ENCODE measurements at regions not wholly inside any gene's neighbourhood (a gene's known extent, or its start where the extent isn't known, plus 50 kb on each side); places are given as distances from the start of the nearest gene placed in this dataset.

- in situ Hi-C loops (cut with HindIII; ENCODE audit: low pct_ligation_motif_present, low sequenced_read_pairs) = no loop called here
- DNase-seq = no peak
- H3K27ac ChIP-seq = no peak overlapping the region
Observed at GRCh38 chr4:141463678-141464077, 172.7 kb upstream of the IL15 start.

GRCh38 chr4:141464366-141464765 is 172.0 kb upstream of the IL15 start:
- in situ Hi-C loops (cut with HindIII; ENCODE audit: low pct_ligation_motif_present, low sequenced_read_pairs) = no loop called here

More at GRCh38 chr4:141463678-141464077, 172.7 kb upstream of the IL15 start:
- no peak overlapping the region for H3K4me3 ChIP-seq (ENCODE audit: low read depth, low read length)
- no peaks in the 10 kb centered on the region for H3K36me3 ChIP-seq (replicated peaks)
- no peak for TF ChIP-seq CTCF (IDR thresholded peaks at IDR 0.05; ENCODE audit: low read depth, low read length, missing control alignments)
- no peaks in the 10 kb centered on the region for H3K27me3 ChIP-seq (replicated peaks)

GRCh38 chr4:141465171-141465570 is 171.2 kb upstream of the IL15 start:
- H3K27ac ChIP-seq = no peak overlapping the region
- H3K27me3 ChIP-seq (replicated peaks) = no peaks in the 10 kb centered on the region
- no peaks in the 10 kb centered on the region for H3K36me3 ChIP-seq (replicated peaks)
- no peak for DNase-seq
- no peak overlapping the region for H3K4me3 ChIP-seq (ENCODE audit: low read depth, low read length)
- no peak for TF ChIP-seq CTCF (IDR thresholded peaks at IDR 0.05; ENCODE audit: low read depth, low read length, missing control alignments)
- in situ Hi-C loops (cut with HindIII; ENCODE audit: low pct_ligation_motif_present, low sequenced_read_pairs) = no loop called here

More at GRCh38 chr4:141464366-141464765, 172.0 kb upstream of the IL15 start:
- Histone ChIP-seq H3K27me3 (replicated peaks) (no peaks in the 10 kb centered on the region), H3K4me3 (ENCODE audit: low read depth, low read length) (no peak overlapping the region), H3K36me3 (replicated peaks) (no peaks in the 10 kb centered on the region), H3K27ac (no peak overlapping the region)
- DNase-seq = no peak
- TF ChIP-seq CTCF (IDR thresholded peaks at IDR 0.05; ENCODE audit: low read depth, low read length, missing control alignments) = no peak

- no peak overlapping the region for H3K4me3 ChIP-seq (ENCODE audit: low read depth, low read length)
- in situ Hi-C loops (cut with HindIII; ENCODE audit: low pct_ligation_motif_present, low sequenced_read_pairs) = no loop called here
- H3K27ac ChIP-seq = no peak overlapping the region
- H3K27me3 ChIP-seq (replicated peaks) = no peaks in the 10 kb centered on the region
- H3K36me3 ChIP-seq (replicated peaks) = no peaks in the 10 kb centered on the region
- DNase-seq = no peak
- no peak for TF ChIP-seq CTCF (IDR thresholded peaks at IDR 0.05; ENCODE audit: low read depth, low read length, missing control alignments)
Observed at GRCh38 chr4:141467225-141467624, 169.2 kb upstream of the IL15 start.

GRCh38 chr4:141469392-141469791 is 167.0 kb upstream of the IL15 start:
- no peak for TF ChIP-seq CTCF (IDR thresholded peaks at IDR 0.05; ENCODE audit: low read depth, low read length, missing control alignments)
- H3K27me3 ChIP-seq (replicated peaks) = no peaks in the 10 kb centered on the region
- H3K36me3 ChIP-seq (replicated peaks) = no peaks in the 10 kb centered on the region

GRCh38 chr4:141473026-141473540 is 163.3 kb upstream of the IL15 start:
- no peak for DNase-seq
- Histone ChIP-seq H3K36me3 (replicated peaks) (no peaks in the 10 kb centered on the region), H3K4me3 (ENCODE audit: low read depth, low read length) (no peak overlapping the region), H3K27me3 (replicated peaks) (no peaks in the 10 kb centered on the region), H3K27ac (no peak overlapping the region)
- no peak for TF ChIP-seq CTCF (IDR thresholded peaks at IDR 0.05; ENCODE audit: low read depth, low read length, missing control alignments)
- in situ Hi-C loops (cut with HindIII; ENCODE audit: low pct_ligation_motif_present, low sequenced_read_pairs) = no loop called here

More at GRCh38 chr4:141469392-141469791, 167.0 kb upstream of the IL15 start:
- Histone ChIP-seq H3K27ac (no peak overlapping the region), H3K4me3 (ENCODE audit: low read depth, low read length) (no peak overlapping the region)
- no peak for DNase-seq
- in situ Hi-C loops (cut with HindIII; ENCODE audit: low pct_ligation_motif_present, low sequenced_read_pairs) = no loop called here

All from brain microvascular endothelial cell (primary cell).